Testis (tissue), 2 donors: ENCODE measurements at regions not wholly inside any gene's neighbourhood (a gene's known extent, or its start where the extent isn't known, plus 50 kb on each side); places are given as distances from the start of the nearest gene placed in this dataset.

Source experiments
- DNase-seq: peaks from one replicate; pipeline ENCODE4 v3.0.0-alpha.2; 2019
- H3K27ac ChIP-seq, 2 donors: fragments of 200-600 bp; sonication (generic); one replicate each; pipeline ENCODE4 v1.5.1; 2019
- H3K27me3 ChIP-seq: fragments of 200-600 bp; sonication (generic); one replicate; pipeline ENCODE4 v1.5.1; 2019
- H3K36me3 ChIP-seq: fragments of 200-600 bp; sonication (generic); one replicate; pipeline ENCODE4 v1.5.1; 2017; ENCODE audit warnings: low read depth; ENCODE audit errors: missing control alignments
- H3K4me1 ChIP-seq: fragments of 200-600 bp; sonication (generic); one replicate; pipeline ENCODE4 v1.5.1; 2019
- H3K4me3 ChIP-seq, 2 donors: fragments of 200-600 bp; sonication (generic); one replicate each; pipeline ENCODE4 v1.5.1; 2017 to 2019
- H3K9me3 ChIP-seq: fragments of 200-600 bp; sonication (generic); one replicate; pipeline ENCODE4 v1.5.1; 2017
- CTCF ChIP-seq, 3 experiments: fragments of 450-650 bp in 2 of 3; fragments of 200-600 bp in 1 of 3; sonication (generic) in 1 of 3; IDR thresholded peaks; one replicate each; pipeline ENCODE4 v1.5.1; 2016 to 2019; ENCODE audit warnings: antibody characterized with exemption in 3 of 3, mild to moderate bottlenecking in 2 of 3, moderate library complexity in 1 of 3
- POLR2A ChIP-seq: fragments of 450-650 bp; IDR thresholded peaks from one replicate; pipeline ENCODE4 v1.6.1; 2017; ENCODE audit warnings: antibody characterized with exemption, mild to moderate bottlenecking, moderate library complexity
- WGBS, 2 donors: methylation state at CpG; one replicate each; pipeline ENCODE4 v1.1.5; 2018; 5-methylcytosine and 5-hydroxymethylcytosine counted together
- intact Hi-C: fragments of 100-400 bp; cut with DNase I; formaldehyde crosslinking; loops from one replicate; pipeline ENCODE4 v1.15.1; 2023; ENCODE audit warnings: low total_unique reads

GRCh38 chr11:127106938-127107337 lies 106.4 kb upstream of the KIRREL3 start:
- no peaks in the 10 kb centered on the region for H3K9me3 ChIP-seq
- no peak for TF ChIP-seq POLR2A
- TF ChIP-seq CTCF (IDR thresholded peaks at IDR 0.05) = no peak
- DNase-seq = no peak

GRCh38 chr11:127105593-127106541 lies 105.3 kb upstream of the KIRREL3 start:
- Histone ChIP-seq H3K4me3 (no peak overlapping the region), H3K27ac (no peak overlapping the region), H3K4me1 (no peaks in the 10 kb centered on the region), H3K27me3 (no peaks in the 10 kb centered on the region), H3K9me3 (no peaks in the 10 kb centered on the region), H3K36me3 (no peaks in the 10 kb centered on the region)
- intact Hi-C loops = no loop called here
- DNase-seq = no peak
- WGBS, 2 donors = 66 to 68% methylated on average over 14 to 15 of the region's 15 CpGs
- TF ChIP-seq CTCF (IDR thresholded peaks at IDR 0.05) (no peak), POLR2A (no peak)

More at GRCh38 chr11:127106938-127107337, 106.4 kb upstream of the KIRREL3 start:
- intact Hi-C loops = no loop called here
- 82 to 89% methylated on average over 2 of the region's 2 CpGs for WGBS, 2 donors
- Histone ChIP-seq H3K4me3 (no peak overlapping the region), H3K36me3 (no peaks in the 10 kb centered on the region), H3K27me3 (no peaks in the 10 kb centered on the region), H3K4me1 (no peaks in the 10 kb centered on the region), H3K27ac (no peak overlapping the region)

- no peaks in the 10 kb centered on the region for H3K27me3 ChIP-seq
- no peak for TF ChIP-seq CTCF (IDR thresholded peaks at IDR 0.05)
- no peak for TF ChIP-seq POLR2A
- no peak for DNase-seq
- H3K4me1 ChIP-seq = no peaks in the 10 kb centered on the region
- H3K27ac ChIP-seq = no peak overlapping the region
- intact Hi-C loops = no loop called here
- 73 to 78% methylated on average over 9 of the region's 9 CpGs for WGBS, 2 donors
- no peak overlapping the region for H3K4me3 ChIP-seq
- H3K9me3 ChIP-seq = no peaks in the 10 kb centered on the region
- no peaks in the 10 kb centered on the region for H3K36me3 ChIP-seq
These were observed 103.2 kb upstream of the KIRREL3 start for GRCh38 chr11:127103586-127104388.

- TF ChIP-seq POLR2A (no peak), CTCF (IDR thresholded peaks at IDR 0.05) (no peak)
- no peak for DNase-seq
- Histone ChIP-seq H3K9me3 (no peaks in the 10 kb centered on the region), H3K27me3 (no peaks in the 10 kb centered on the region), H3K27ac (no peak overlapping the region), H3K4me1 (no peaks in the 10 kb centered on the region), H3K4me3 (no peak overlapping the region), H3K36me3 (no peaks in the 10 kb centered on the region)
- intact Hi-C loops = no loop called here
- WGBS, 2 donors = 44 to 78% methylated on average over 1 of the region's 1 CpG
These were observed 98.1 kb upstream of the KIRREL3 start for GRCh38 chr11:127098684-127099083.
